Suprapubic skin (tissue), 4 donors: ENCODE measurements at regions not wholly inside any gene's neighbourhood (a gene's known extent, or its start where the extent isn't known, plus 50 kb on each side); places are given as distances from the start of the nearest gene placed in this dataset.

Source experiments
- DNase-seq, 2 donors: peaks; one replicate each; pipeline ENCODE4 v3.0.0-alpha.2; 2019; ENCODE audit warnings: low spot score in 2 of 2
- H3K27ac ChIP-seq: fragments of 200-600 bp; sonication (generic); one replicate; pipeline ENCODE4 v1.5.1; 2019
- H3K27me3 ChIP-seq: fragments of 200-600 bp; sonication (generic); one replicate; pipeline ENCODE4 v1.5.1; 2019
- H3K36me3 ChIP-seq: fragments of 200-600 bp; sonication (generic); one replicate; pipeline ENCODE4 v1.5.1; 2019
- H3K4me1 ChIP-seq: fragments of 200-600 bp; sonication (generic); one replicate; pipeline ENCODE4 v1.5.1; 2019
- H3K4me3 ChIP-seq: fragments of 200-600 bp; sonication (generic); one replicate; pipeline ENCODE4 v1.5.1; 2019; ENCODE audit warnings: mild to moderate bottlenecking
- H3K9me3 ChIP-seq: fragments of 200-600 bp; sonication (generic); one replicate; pipeline ENCODE4 v1.5.1; 2019
- CTCF ChIP-seq, 2 donors: fragments of 200-600 bp in 1 of 2; fragments of 450-650 bp in 1 of 2; sonication (generic) in 1 of 2; IDR thresholded peaks; one replicate each; pipeline ENCODE4 v1.5.1; 2016 to 2019; ENCODE audit warnings: antibody characterized with exemption in 2 of 2, mild to moderate bottlenecking in 1 of 2, moderate library complexity in 1 of 2
- EP300 ChIP-seq: sonication (generic); formaldehyde crosslinking; IDR thresholded peaks from one replicate; pipeline ENCODE4 v1.6.1; 2017; ENCODE audit warnings: antibody characterized with exemption
- POLR2A ChIP-seq, 2 donors: fragments of 450-650 bp; IDR thresholded peaks; one replicate each; pipeline ENCODE4 v1.6.1; 2017; ENCODE audit warnings: antibody characterized with exemption in 2 of 2, mild to moderate bottlenecking in 2 of 2, moderate library complexity in 2 of 2
- POLR2AphosphoS5 ChIP-seq, 3 donors: sonication (generic); formaldehyde crosslinking; IDR thresholded peaks; one replicate each; pipeline ENCODE4 v1.6.1; 2017; ENCODE audit warnings: antibody characterized with exemption in 3 of 3
- WGBS: methylation state at CpG from one replicate; pipeline ENCODE4 v1.1.5; 2018; 5-methylcytosine and 5-hydroxymethylcytosine counted together

DNA sequence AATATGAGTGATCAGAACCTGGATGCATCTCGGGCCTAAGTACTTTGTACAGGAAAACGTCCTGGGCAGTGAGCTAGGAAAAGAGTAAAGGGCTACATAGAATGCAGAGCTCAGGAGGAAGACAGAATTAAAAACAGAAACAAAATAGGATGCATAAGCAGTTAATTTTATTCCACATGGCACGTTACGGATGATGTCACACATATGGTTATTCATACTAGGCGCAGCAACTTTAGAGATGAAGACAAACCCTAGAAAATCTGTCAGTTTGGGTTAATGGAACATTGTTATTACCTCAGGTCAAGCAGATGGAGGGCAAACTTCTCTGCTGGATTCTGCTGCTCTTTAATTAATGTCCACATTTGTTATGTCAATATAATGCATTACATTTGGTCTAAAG lies 445.4 kb downstream of the ANXA1 start:
- H3K36me3 ChIP-seq: no peaks in the 10 kb centered on the region
- no peaks in the 10 kb centered on the region for H3K9me3 ChIP-seq
- no peak overlapping the region for H3K27ac ChIP-seq
- no peak for DNase-seq
- peaks cover 2% of the 10 kb centered on the region for H3K27me3 ChIP-seq
- no peaks in the 10 kb centered on the region for H3K4me1 ChIP-seq
- TF ChIP-seq EP300: no peak
- TF ChIP-seq POLR2AphosphoS5 (IDR thresholded peaks at IDR 0.05): no peak
- no peak for TF ChIP-seq CTCF (IDR thresholded peaks at IDR 0.05)
- TF ChIP-seq POLR2A (IDR thresholded peaks at IDR 0.05): no peak
- WGBS: 73% methylated on average over 5 of the region's 5 CpGs
- no peak overlapping the region for H3K4me3 ChIP-seq

GRCh38 chr9:73597771-73598170 lies 446.1 kb downstream of the ANXA1 start:
- no peaks in the 10 kb centered on the region for H3K36me3 ChIP-seq
- WGBS: 64% methylated on average over 4 of the region's 4 CpGs
- H3K4me3 ChIP-seq: no peak overlapping the region
- TF ChIP-seq POLR2AphosphoS5 (IDR thresholded peaks at IDR 0.05): no peak
- no peak for TF ChIP-seq POLR2A (IDR thresholded peaks at IDR 0.05)
- no peak for TF ChIP-seq EP300
- TF ChIP-seq CTCF (IDR thresholded peaks at IDR 0.05): no peak
- H3K9me3 ChIP-seq: no peaks in the 10 kb centered on the region
- H3K27me3 ChIP-seq: peaks cover 2% of the 10 kb centered on the region
- H3K27ac ChIP-seq: no peak overlapping the region
- H3K4me1 ChIP-seq: no peaks in the 10 kb centered on the region
- DNase-seq: no peak

DNA sequence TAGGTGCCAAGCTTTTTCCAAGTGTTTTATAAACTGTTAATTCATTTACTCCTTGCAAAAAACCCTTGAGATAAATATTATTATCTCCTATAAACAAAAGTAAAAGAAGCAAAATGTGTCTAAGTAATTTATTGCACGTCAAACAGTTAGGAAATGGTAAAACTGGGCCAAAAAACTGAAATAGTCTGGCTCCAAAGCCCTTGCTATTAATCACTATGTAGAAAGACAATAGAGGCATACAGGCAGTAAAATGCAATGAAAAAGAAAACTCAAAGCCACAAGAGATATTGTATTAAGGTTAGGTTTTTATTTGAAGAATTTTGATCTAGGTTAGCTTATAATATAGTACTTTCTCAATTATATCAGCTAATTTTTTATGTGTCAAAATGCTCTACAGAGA lies 457.7 kb downstream of the ANXA1 start:
- DNase-seq: no peak
- H3K4me1 ChIP-seq: no peaks in the 10 kb centered on the region
- H3K4me3 ChIP-seq: no peak overlapping the region
- H3K27me3 ChIP-seq: no peaks in the 10 kb centered on the region
- H3K9me3 ChIP-seq: no peaks in the 10 kb centered on the region
- TF ChIP-seq POLR2AphosphoS5 (IDR thresholded peaks at IDR 0.05) (no peak), POLR2A (IDR thresholded peaks at IDR 0.05) (no peak), CTCF (IDR thresholded peaks at IDR 0.05) (no peak), EP300 (no peak)
- 25% methylated on average over 1 of the region's 1 CpG for WGBS
- no peak overlapping the region for H3K27ac ChIP-seq
- no peaks in the 10 kb centered on the region for H3K36me3 ChIP-seq

DNA sequence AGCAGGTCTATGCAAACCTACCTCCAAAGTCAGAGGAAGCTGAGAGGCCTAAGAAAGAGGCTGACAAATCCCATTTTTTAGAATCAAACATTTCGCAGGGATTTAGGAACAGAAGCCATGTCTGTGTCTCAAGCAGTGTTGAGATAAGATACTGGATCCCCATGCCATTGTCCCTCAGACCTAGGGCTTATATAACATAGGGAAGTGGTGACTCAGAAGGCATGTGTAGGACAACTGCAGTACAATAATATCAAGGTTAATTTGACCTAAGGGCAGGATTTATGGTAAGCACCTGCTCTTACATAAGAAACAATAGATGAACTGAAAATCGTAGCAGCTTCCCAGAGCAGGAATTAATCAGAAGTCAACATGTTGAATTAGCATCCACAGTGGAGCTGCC lies 459.4 kb downstream of the ANXA1 start:
- 58% methylated on average over 2 of the region's 2 CpGs for WGBS
- DNase-seq: no peak
- no peaks in the 10 kb centered on the region for H3K9me3 ChIP-seq
- no peaks in the 10 kb centered on the region for H3K27me3 ChIP-seq
- H3K4me3 ChIP-seq: no peak overlapping the region
- TF ChIP-seq EP300 (no peak), POLR2A (IDR thresholded peaks at IDR 0.05) (no peak), CTCF (IDR thresholded peaks at IDR 0.05) (no peak), POLR2AphosphoS5 (IDR thresholded peaks at IDR 0.05) (no peak)
- H3K27ac ChIP-seq: no peak overlapping the region
- H3K4me1 ChIP-seq: no peaks in the 10 kb centered on the region
- no peaks in the 10 kb centered on the region for H3K36me3 ChIP-seq

GRCh38 chr9:73613092-73613701 lies 461.5 kb downstream of the ANXA1 start:
- H3K9me3 ChIP-seq: no peaks in the 10 kb centered on the region
- no peaks in the 10 kb centered on the region for H3K27me3 ChIP-seq
- TF ChIP-seq EP300: no peak
- TF ChIP-seq POLR2AphosphoS5 (IDR thresholded peaks at IDR 0.05): no peak
- TF ChIP-seq POLR2A (IDR thresholded peaks at IDR 0.05): no peak
- TF ChIP-seq CTCF (IDR thresholded peaks at IDR 0.05): no peak
- H3K4me3 ChIP-seq: no peak overlapping the region
- H3K4me1 ChIP-seq: no peaks in the 10 kb centered on the region
- no peak overlapping the region for H3K27ac ChIP-seq
- WGBS: 86% methylated on average over 4 of the region's 4 CpGs
- DNase-seq: no peak
- H3K36me3 ChIP-seq: no peaks in the 10 kb centered on the region
